ENCODE measurements at regions not wholly inside any gene's neighbourhood (a gene's known extent, or its start where the extent isn't known, plus 50 kb on each side); places are given as distances from the start of the nearest gene placed in this dataset.

GRCh38 chr1:230568008-230568407 is 74.3 kb upstream of the COG2 start:
- TF ChIP-seq PPARA (CRISPR knock-in tag; IDR thresholded peaks at IDR 0.05; ENCODE audit: borderline replicate concordance) (no peak), ESRRG (CRISPR knock-in tag; IDR thresholded peaks at IDR 0.05) (no peak), ZFP30 (CRISPR knock-in tag; IDR thresholded peaks at IDR 0.05) (no peak), ZNF70 (CRISPR knock-in tag; IDR thresholded peaks at IDR 0.05) (no peak), ARNTL (CRISPR knock-in tag; IDR thresholded peaks at IDR 0.05; ENCODE audit: borderline replicate concordance, low read depth) (no peak), PATZ1 (CRISPR knock-in tag; IDR thresholded peaks at IDR 0.05; ENCODE audit: borderline replicate concordance) (no peak), CREB5 (CRISPR knock-in tag; IDR thresholded peaks at IDR 0.05; ENCODE audit: low read depth) (no peak), BACH2 (CRISPR knock-in tag; IDR thresholded peaks at IDR 0.05; ENCODE audit: borderline replicate concordance) (no peak)
